A673 (cell line): ENCODE measurements at regions not wholly inside any gene's neighbourhood (a gene's known extent, or its start where the extent isn't known, plus 50 kb on each side); places are given as distances from the start of the nearest gene placed in this dataset.
"Not testable (repeated sequence)": the region's sequence is repeated elsewhere in the genome, so short reads cannot be mapped to it uniquely, and the experiment has no call there.

Experiments used
- BruUV-seq: library from RNA; stranded (reverse); fragments of 400-500 nt; replicated peaks from 2 replicates; lab custom pipeline; 2021; lab: Mats Ljungman, UMichigan
- CTCF ChIA-PET: fragments of 300-600 bp; sonication (Branson Sonifier 250); formaldehyde crosslinking; loops from one replicate; lab custom pipeline; 2022; ENCODE audit warnings: antibody characterized with exemption; lab: Charles Lee
- POLR2A ChIA-PET: fragments of 300-600 bp; sonication (Branson Sonifier 250); formaldehyde crosslinking; loops from one replicate; lab custom pipeline; 2022; ENCODE audit warnings: antibody characterized with exemption; ENCODE audit not compliant: low non-redundant PET; lab: Charles Lee
- DNase-seq: peaks from one replicate; pipeline ENCODE4 v3.0.0-alpha.2; 2015; ENCODE audit warnings: low spot score
- H3K27ac ChIP-seq: fragments of 200-600 bp; sonication (generic); 2 replicates; pipeline ENCODE4 v1.5.1; 2016; ENCODE audit warnings: mixed run types, low read depth, mild to moderate bottlenecking, mixed read lengths, antibody characterized with exemption, low read length; ENCODE audit not compliant: poor library complexity, severe bottlenecking
- H3K27me3 ChIP-seq: fragments of 200-600 bp; sonication (generic); replicated peaks from 2 replicates; pipeline ENCODE4 v1.6.1; 2017; ENCODE audit warnings: mixed run types, low read depth, mild to moderate bottlenecking, mixed read lengths, antibody characterized with exemption, low read length; ENCODE audit not compliant: insufficient read depth, poor library complexity
- H3K36me3 ChIP-seq: fragments of 200-600 bp; sonication (generic); 2 replicates; pipeline ENCODE4 v1.6.1; 2016; ENCODE audit warnings: mixed run types, mild to moderate bottlenecking, mixed read lengths, antibody characterized with exemption, low read length; ENCODE audit not compliant: insufficient read depth, poor library complexity, severe bottlenecking
- H3K4me1 ChIP-seq: fragments of 200-600 bp; sonication (generic); 2 replicates; pipeline ENCODE4 v1.6.1; 2017; ENCODE audit warnings: mixed run types, mild to moderate bottlenecking, mixed read lengths, antibody characterized with exemption, low read length; ENCODE audit not compliant: insufficient read depth, poor library complexity, severe bottlenecking
- H3K4me3 ChIP-seq: fragments of 200-600 bp; sonication (generic); 2 replicates; pipeline ENCODE4 v1.5.1; 2016; ENCODE audit warnings: low read depth, mixed run types, mild to moderate bottlenecking, mixed read lengths, low read length; ENCODE audit not compliant: poor library complexity, severe bottlenecking
- H3K9me3 ChIP-seq: fragments of 200-600 bp; sonication (generic); 2 replicates; pipeline ENCODE4 v1.6.1; 2016; ENCODE audit warnings: mixed run types, low read depth, mild to moderate bottlenecking, mixed read lengths, antibody characterized with exemption, low read length; ENCODE audit not compliant: poor library complexity, severe bottlenecking
- intact Hi-C: fragments of 100-400 bp; cut with micrococcal nuclease; formaldehyde crosslinking; loops from one replicate; pipeline ENCODE4 v1.10.0; 2022; ENCODE audit not compliant: unreplicated experiment

GRCh38 chr5:34096033-34096432 is 53.0 kb upstream of the C1QTNF3 start:
- H3K4me3 ChIP-seq, POLR2A ChIA-PET, DNase-seq, CTCF ChIA-PET, H3K9me3 ChIP-seq, H3K27ac ChIP-seq, BruUV-seq, H3K36me3 ChIP-seq, intact Hi-C loops, H3K4me1 ChIP-seq, H3K27me3 ChIP-seq: not testable (repeated sequence)

- POLR2A ChIA-PET, result not testable (repeated sequence)
These were observed 56.9 kb upstream of the C1QTNF3 start for GRCh38 chr5:34099891-34100290.

GRCh38 chr5:34101567-34101966 is 58.6 kb upstream of the C1QTNF3 start:
- H3K36me3 ChIP-seq, DNase-seq, H3K27ac ChIP-seq, H3K9me3 ChIP-seq, H3K4me1 ChIP-seq, POLR2A ChIA-PET, H3K4me3 ChIP-seq, CTCF ChIA-PET, intact Hi-C loops, BruUV-seq, H3K27me3 ChIP-seq: not testable (repeated sequence)

More at GRCh38 chr5:34099891-34100290, 56.9 kb upstream of the C1QTNF3 start:
- intact Hi-C loops, CTCF ChIA-PET, DNase-seq, H3K9me3 ChIP-seq, H3K27me3 ChIP-seq, H3K4me3 ChIP-seq, H3K36me3 ChIP-seq, H3K4me1 ChIP-seq, H3K27ac ChIP-seq, BruUV-seq: not testable (repeated sequence)

DNA sequence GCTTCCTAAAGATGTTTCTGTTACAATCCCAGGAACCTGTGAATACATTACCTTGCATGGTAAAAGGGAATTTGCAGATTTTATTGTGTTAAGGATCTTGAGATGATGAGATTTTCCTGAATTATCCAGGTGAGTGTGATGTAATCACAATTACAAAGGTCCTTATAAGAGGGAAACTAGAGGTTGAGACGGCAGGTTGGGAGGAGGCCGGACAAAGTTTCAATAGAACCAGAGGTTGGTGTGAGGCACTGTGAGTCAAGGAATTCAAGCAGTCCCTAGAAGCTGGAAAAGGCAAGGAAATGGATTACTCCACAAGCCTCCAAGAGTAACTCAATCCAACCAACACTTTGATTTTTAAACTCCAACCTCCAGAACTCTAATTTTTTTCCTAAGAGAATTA is 65.9 kb upstream of the C1QTNF3 start:
- POLR2A ChIA-PET, H3K9me3 ChIP-seq, H3K27ac ChIP-seq, DNase-seq, H3K4me3 ChIP-seq, H3K27me3 ChIP-seq, intact Hi-C loops, H3K4me1 ChIP-seq, CTCF ChIA-PET, H3K36me3 ChIP-seq, BruUV-seq: not testable (repeated sequence)

DNA sequence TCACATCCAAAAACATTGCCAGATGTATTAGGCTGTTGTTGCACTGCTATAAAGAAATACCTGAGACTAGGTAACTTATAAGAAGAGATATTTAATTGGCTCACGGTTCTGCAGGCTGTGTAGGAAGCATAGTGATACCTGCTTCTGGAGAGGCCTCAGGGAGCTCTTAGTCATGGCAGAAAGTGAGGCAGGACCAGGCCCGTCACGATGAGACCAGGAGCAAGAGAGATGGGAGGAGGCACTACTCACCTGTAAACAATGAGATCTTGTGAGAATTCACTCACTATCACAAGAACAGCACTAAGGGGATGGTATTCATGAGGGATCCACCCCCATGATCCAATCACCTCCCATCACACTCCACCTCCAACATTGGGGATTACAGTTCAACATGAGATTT is 81.3 kb upstream of the C1QTNF3 start:
- intact Hi-C loops, DNase-seq, H3K4me3 ChIP-seq, H3K27ac ChIP-seq, CTCF ChIA-PET, BruUV-seq, POLR2A ChIA-PET, H3K4me1 ChIP-seq, H3K36me3 ChIP-seq, H3K9me3 ChIP-seq, H3K27me3 ChIP-seq: not testable (repeated sequence)

GRCh38 chr5:34125354-34125753 is 82.3 kb upstream of the C1QTNF3 start:
- H3K27ac ChIP-seq, H3K4me1 ChIP-seq, POLR2A ChIA-PET, H3K4me3 ChIP-seq, H3K9me3 ChIP-seq, BruUV-seq, H3K27me3 ChIP-seq, intact Hi-C loops, CTCF ChIA-PET, H3K36me3 ChIP-seq, DNase-seq: not testable (repeated sequence)

- CTCF ChIA-PET, intact Hi-C loops, H3K27ac ChIP-seq, H3K9me3 ChIP-seq, BruUV-seq, H3K4me1 ChIP-seq, DNase-seq, H3K36me3 ChIP-seq, H3K27me3 ChIP-seq, H3K4me3 ChIP-seq, POLR2A ChIA-PET: not testable (repeated sequence)
These were observed 83.7 kb upstream of the C1QTNF3 start for GRCh38 chr5:34126741-34127140.

DNA sequence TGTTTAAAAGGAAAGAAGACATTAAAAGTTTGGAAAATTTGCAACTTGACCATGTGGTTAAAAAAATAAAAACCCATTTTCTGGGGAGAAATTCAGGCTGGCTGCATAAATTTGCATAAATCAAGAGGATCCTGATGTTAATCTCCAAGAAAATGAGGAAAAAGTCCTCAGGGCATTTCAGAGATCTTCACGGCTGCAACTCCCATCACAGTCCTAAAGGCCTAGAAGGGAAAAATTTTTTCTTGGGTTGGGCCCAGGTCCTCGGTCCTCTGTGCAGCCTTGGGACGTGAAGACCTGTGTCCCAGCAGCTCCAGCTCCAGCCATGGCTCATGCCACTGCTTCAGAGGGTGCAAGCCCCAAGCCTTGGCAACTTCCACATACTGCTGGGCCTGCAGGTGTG is 84.8 kb upstream of the C1QTNF3 start:
- H3K9me3 ChIP-seq, CTCF ChIA-PET, DNase-seq, H3K27me3 ChIP-seq, BruUV-seq, H3K4me3 ChIP-seq, H3K4me1 ChIP-seq, H3K27ac ChIP-seq, H3K36me3 ChIP-seq, intact Hi-C loops, POLR2A ChIA-PET: not testable (repeated sequence)
